Activated CD4-positive, alpha-beta T cell treated with anti-CD3 and anti-CD28 coated beads, Interleukin-2, amount 10 ng/mL, durations not matched to agents 24 days and 14 days (primary cell): ENCODE measurements at regions not wholly inside any gene's neighbourhood (a gene's known extent, or its start where the extent isn't known, plus 50 kb on each side); places are given as distances from the start of the nearest gene placed in this dataset.
"Not testable (repeated sequence)": the region's sequence is repeated elsewhere in the genome, so short reads cannot be mapped to it uniquely, and the experiment has no call there.

ENCODE experiments used
- DNase-seq: peaks from one replicate; pipeline ENCODE4 v3.0.0; 2022
- H3K27ac Mint-ChIP-seq: one replicate; pipeline ENCODE4 v1.8.0; 2022; ENCODE audit warnings: mild to moderate bottlenecking, mixed read lengths
- H3K27me3 Mint-ChIP-seq: one replicate; pipeline ENCODE4 v1.8.0; 2022; ENCODE audit warnings: mixed read lengths
- H3K36me3 Mint-ChIP-seq: one replicate; pipeline ENCODE4 v1.8.0; 2022; ENCODE audit warnings: low read depth, mild to moderate bottlenecking, mixed read lengths
- H3K4me1 Mint-ChIP-seq: one replicate; pipeline ENCODE4 v1.8.0; 2021; ENCODE audit warnings: mixed read lengths
- H3K4me3 Mint-ChIP-seq: one replicate; pipeline ENCODE4 v1.8.0; 2022; ENCODE audit warnings: mild to moderate bottlenecking, moderate library complexity, mixed read lengths
- H3K9me3 Mint-ChIP-seq: one replicate; pipeline ENCODE4 v1.8.0; 2021; ENCODE audit warnings: mixed read lengths
- intact Hi-C: fragments of 100-400 bp; cut with micrococcal nuclease; formaldehyde crosslinking; loops from one replicate; pipeline ENCODE4 v1.15.1; 2023

GRCh38 chr3:159733194-159733860 is 255.3 kb upstream of the IL12A start:
- Mint-ChIP-seq H3K4me3 (no peak overlapping the region), H3K27ac (no peak overlapping the region), H3K27me3 (peaks cover 2% of the 10 kb centered on the region), H3K36me3 (no peaks in the 10 kb centered on the region), H3K9me3 (no peaks in the 10 kb centered on the region), H3K4me1 (no peaks in the 10 kb centered on the region)
- no peak for DNase-seq
- intact Hi-C loops: no loop called here

GRCh38 chr3:159734681-159735080 is 254.0 kb upstream of the IL12A start:
- no peak for DNase-seq
- Mint-ChIP-seq H3K4me3 (no peak overlapping the region), H3K27ac (no peak overlapping the region), H3K36me3 (no peaks in the 10 kb centered on the region), H3K27me3 (peaks cover 2% of the 10 kb centered on the region), H3K4me1 (no peaks in the 10 kb centered on the region), H3K9me3 (no peaks in the 10 kb centered on the region)
- intact Hi-C loops: no loop called here

GRCh38 chr3:159739166-159739565 is 249.5 kb upstream of the IL12A start:
- intact Hi-C loops: no loop called here
- Mint-ChIP-seq H3K9me3 (no peaks in the 10 kb centered on the region), H3K27me3 (peaks cover 2% of the 10 kb centered on the region), H3K36me3 (no peaks in the 10 kb centered on the region), H3K4me3 (no peak overlapping the region), H3K27ac (no peak overlapping the region), H3K4me1 (no peaks in the 10 kb centered on the region)
- no peak for DNase-seq

DNA sequence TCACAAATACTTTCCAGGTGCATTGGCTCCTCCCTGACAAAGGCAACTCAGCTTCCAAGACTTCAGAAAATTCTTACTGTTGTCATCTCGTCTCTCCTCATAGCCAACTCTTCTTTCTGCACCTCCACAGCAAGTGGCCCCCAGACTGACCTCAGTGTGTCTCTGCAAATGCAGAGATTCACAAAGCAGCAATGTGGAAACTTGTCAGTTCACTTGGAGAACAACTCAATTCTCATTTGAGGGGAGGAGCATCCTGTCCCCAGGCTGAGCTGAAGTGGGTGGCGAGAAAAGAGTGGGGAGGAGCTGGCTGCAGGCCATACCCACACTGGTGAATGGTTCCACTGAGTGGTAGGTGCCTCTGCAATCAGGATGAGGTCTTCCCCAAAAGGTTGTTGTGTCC is 248.7 kb upstream of the IL12A start:
- Mint-ChIP-seq H3K9me3 (no peaks in the 10 kb centered on the region), H3K27ac (no peak overlapping the region), H3K4me1 (no peaks in the 10 kb centered on the region), H3K27me3 (peaks cover 2% of the 10 kb centered on the region), H3K36me3 (no peaks in the 10 kb centered on the region), H3K4me3 (no peak overlapping the region)
- intact Hi-C loops: no loop called here
- no peak for DNase-seq

- intact Hi-C loops: no loop called here
- no peak overlapping the region for H3K4me3 Mint-ChIP-seq
- no peak overlapping the region for H3K27ac Mint-ChIP-seq
- H3K36me3 Mint-ChIP-seq: no peaks in the 10 kb centered on the region
- peaks cover 2% of the 10 kb centered on the region for H3K27me3 Mint-ChIP-seq
- DNase-seq: no peak
- H3K4me1 Mint-ChIP-seq: no peaks in the 10 kb centered on the region
- no peaks in the 10 kb centered on the region for H3K9me3 Mint-ChIP-seq
These were observed 247.4 kb upstream of the IL12A start for GRCh38 chr3:159741281-159741680.

- H3K4me1 Mint-ChIP-seq: no peaks in the 10 kb centered on the region
- no peaks in the 10 kb centered on the region for H3K9me3 Mint-ChIP-seq
- H3K4me3 Mint-ChIP-seq: no peak overlapping the region
- no peak for DNase-seq
- no peak overlapping the region for H3K27ac Mint-ChIP-seq
- H3K36me3 Mint-ChIP-seq: no peaks in the 10 kb centered on the region
- no peaks in the 10 kb centered on the region for H3K27me3 Mint-ChIP-seq
- intact Hi-C loops: no loop called here
These were observed 240.2 kb upstream of the IL12A start for GRCh38 chr3:159748425-159748824.

- intact Hi-C loops: no loop called here
- Mint-ChIP-seq H3K27me3 (no peaks in the 10 kb centered on the region), H3K9me3 (no peaks in the 10 kb centered on the region), H3K27ac (no peak overlapping the region), H3K4me1 (no peaks in the 10 kb centered on the region), H3K36me3 (no peaks in the 10 kb centered on the region), H3K4me3 (no peak overlapping the region)
- no peak for DNase-seq
These were observed 239.2 kb upstream of the IL12A start for GRCh38 chr3:159749406-159749805.

GRCh38 chr3:159751146-159751545 is 237.5 kb upstream of the IL12A start:
- Mint-ChIP-seq H3K4me3 (no peak overlapping the region), H3K9me3 (no peaks in the 10 kb centered on the region), H3K27me3 (no peaks in the 10 kb centered on the region), H3K27ac (no peak overlapping the region), H3K4me1 (no peaks in the 10 kb centered on the region), H3K36me3 (no peaks in the 10 kb centered on the region)
- DNase-seq: no peak
- intact Hi-C loops: no loop called here

- Mint-ChIP-seq H3K4me3 (no peak overlapping the region), H3K27me3 (no peaks in the 10 kb centered on the region), H3K4me1 (no peaks in the 10 kb centered on the region), H3K9me3 (peaks cover 2% of the 10 kb centered on the region), H3K36me3 (no peaks in the 10 kb centered on the region), H3K27ac (no peak overlapping the region)
- intact Hi-C loops: no loop called here
- DNase-seq: no peak
These were observed 236.9 kb upstream of the IL12A start for GRCh38 chr3:159751752-159752151.

- H3K27ac Mint-ChIP-seq, intact Hi-C loops, H3K9me3 Mint-ChIP-seq, H3K36me3 Mint-ChIP-seq, H3K4me3 Mint-ChIP-seq, H3K4me1 Mint-ChIP-seq, DNase-seq: not testable (repeated sequence)
- peaks cover 12% of the 10 kb centered on the region for H3K27me3 Mint-ChIP-seq
These were observed 232.1 kb upstream of the IL12A start for GRCh38 chr3:159756279-159757207.

DNA sequence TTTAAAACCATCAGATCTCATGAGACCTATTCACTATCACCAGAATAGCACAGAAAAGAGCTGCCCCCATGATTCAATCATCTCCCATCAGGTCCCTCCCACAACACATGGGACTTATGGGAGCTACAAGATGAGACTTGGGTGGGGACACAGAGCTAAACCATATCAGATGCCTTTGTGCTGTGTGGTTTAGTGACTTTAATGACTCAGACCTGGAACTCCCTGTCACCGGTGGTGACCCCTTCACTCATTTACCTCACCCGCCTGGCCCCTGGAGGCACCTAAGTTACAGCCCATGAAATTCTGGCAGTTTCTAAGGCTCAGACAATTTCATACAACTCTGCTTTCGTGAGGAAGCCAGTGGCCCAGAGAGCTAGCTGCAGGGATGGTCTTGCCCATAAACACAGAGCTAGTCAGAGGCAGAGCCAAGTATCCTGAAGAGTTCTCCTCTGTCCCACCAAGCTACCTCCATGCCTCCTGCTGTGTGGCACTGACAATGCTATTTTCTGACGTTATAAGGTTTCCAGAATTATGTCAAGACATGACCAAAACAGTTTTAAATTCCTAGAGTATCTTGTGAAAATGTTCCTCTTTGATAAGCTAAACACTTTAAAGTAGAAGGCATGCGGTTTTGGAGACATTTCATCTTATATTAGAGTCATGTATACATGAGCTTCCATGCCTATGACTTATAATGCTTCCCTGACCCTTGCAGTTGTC is 231.1 kb upstream of the IL12A start:
- Mint-ChIP-seq H3K27me3 (peaks cover 17% of the 10 kb centered on the region), H3K4me3 (no peak overlapping the region), H3K9me3 (peaks cover 6% of the 10 kb centered on the region), H3K4me1 (no peaks in the 10 kb centered on the region), H3K27ac (no peak overlapping the region), H3K36me3 (no peaks in the 10 kb centered on the region)
- DNase-seq: no peak
- intact Hi-C loops: no loop called here

DNA sequence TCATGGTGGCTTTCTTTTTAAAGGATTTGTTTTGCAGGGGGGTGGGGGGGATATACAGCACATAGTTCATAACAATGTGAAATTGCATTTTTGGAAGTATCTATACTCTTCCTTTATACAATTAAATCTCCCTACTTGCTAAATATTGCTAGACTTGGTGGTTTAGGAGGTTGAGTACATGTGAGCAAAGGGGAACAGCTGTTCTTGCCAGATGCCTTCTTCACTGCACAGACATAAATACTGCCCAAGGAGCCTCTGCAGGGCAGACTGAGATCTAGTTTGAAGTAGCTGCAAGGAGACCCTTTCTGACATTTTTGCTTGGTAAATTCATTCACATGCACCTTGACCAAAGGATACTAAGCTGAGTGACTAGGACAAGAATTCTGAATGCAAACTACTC is 228.6 kb upstream of the IL12A start:
- Mint-ChIP-seq H3K36me3 (no peaks in the 10 kb centered on the region), H3K4me3 (no peak overlapping the region), H3K4me1 (peaks cover 8% of the 10 kb centered on the region), H3K27ac (no peak overlapping the region), H3K27me3 (peaks cover 28% of the 10 kb centered on the region), H3K9me3 (peaks cover 6% of the 10 kb centered on the region)
- DNase-seq: no peak
- intact Hi-C loops: loop anchor here (10.0 kb wide), 2 partner anchors 465 to 1655 kb away; partner anchors contain the start of genes C3orf80 and SHOX2

- intact Hi-C loops: loop anchor here (10.0 kb wide), 2 partner anchors 463 to 1657 kb away; partner anchors contain the start of genes C3orf80 and SHOX2
- Mint-ChIP-seq H3K4me1 (peaks cover 18% of the 10 kb centered on the region), H3K9me3 (peaks cover 6% of the 10 kb centered on the region), H3K27me3 (peaks cover 42% of the 10 kb centered on the region), H3K4me3 (no peak overlapping the region), H3K27ac (no peak overlapping the region), H3K36me3 (no peaks in the 10 kb centered on the region)
- no peak for DNase-seq
These were observed 227.3 kb upstream of the IL12A start for GRCh38 chr3:159761369-159761768.
